ENCODE measurements at regions not wholly inside any gene's neighbourhood (a gene's known extent, or its start where the extent isn't known, plus 50 kb on each side); places are given as distances from the start of the nearest gene placed in this dataset.
"Not testable (repeated sequence)": the region's sequence is repeated elsewhere in the genome, so short reads cannot be mapped to it uniquely, and the experiment has no call there.

- TF ChIP-seq CTCF (IDR thresholded peaks at IDR 0.05): peak in 1 of 6 experiments; percentile 13
- TF ChIP-seq POLR2A (IDR thresholded peaks at IDR 0.05): not testable (repeated sequence)
Observed at GRCh38 chrX:142606629-142607028, 401.5 kb upstream of the MAGEC2 start.

Data from thyroid gland (tissue), 4 donors.